ENCODE measurements at regions not wholly inside any gene's neighbourhood (a gene's known extent, or its start where the extent isn't known, plus 50 kb on each side); places are given as distances from the start of the nearest gene placed in this dataset.

- no peaks in the 10 kb centered on the region for H3K27me3 Mint-ChIP-seq (ENCODE audit: low read depth)
- H3K27ac Mint-ChIP-seq: no peak overlapping the region
- DNase-seq: no peak
- H3K9me3 Mint-ChIP-seq: peaks cover 1% of the 10 kb centered on the region
- CTCF ChIA-PET: no interaction called here
- intact Hi-C loops (cut with micrococcal nuclease): no loop called here
- H3K4me3 Mint-ChIP-seq: no peak overlapping the region
- no peaks in the 10 kb centered on the region for H3K4me1 Mint-ChIP-seq (ENCODE audit: low read depth)
- H3K36me3 Mint-ChIP-seq (ENCODE audit: low read depth): no peaks in the 10 kb centered on the region
These were observed 152.4 kb downstream of the BRMS1L start for GRCh38 chr14:35978561-35978960.

GRCh38 chr14:35975814-35976213 is 149.7 kb downstream of the BRMS1L start:
- Mint-ChIP-seq H3K4me3 (no peak overlapping the region), H3K27ac (no peak overlapping the region), H3K4me1 (ENCODE audit: low read depth) (no peaks in the 10 kb centered on the region), H3K36me3 (ENCODE audit: low read depth) (no peaks in the 10 kb centered on the region), H3K9me3 (peaks cover 1% of the 10 kb centered on the region), H3K27me3 (ENCODE audit: low read depth) (no peaks in the 10 kb centered on the region)
- no peak for DNase-seq
- CTCF ChIA-PET: no interaction called here
- intact Hi-C loops (cut with micrococcal nuclease): no loop called here

- DNase-seq: no peak
- intact Hi-C loops (cut with micrococcal nuclease): no loop called here
- CTCF ChIA-PET: interaction anchor here (1.2 kb wide), 1 partner anchor 11 kb away, joined by 3 read pairs; no protein-coding TSS in a partner anchor
These were observed 147.6 kb downstream of the BRMS1L start for GRCh38 chr14:35973770-35974169.

GRCh38 chr14:35971965-35972630 is 146.0 kb downstream of the BRMS1L start:
- Mint-ChIP-seq H3K9me3 (no peaks in the 10 kb centered on the region), H3K27ac (no peak overlapping the region), H3K4me3 (no peak overlapping the region), H3K36me3 (ENCODE audit: low read depth) (no peaks in the 10 kb centered on the region), H3K27me3 (ENCODE audit: low read depth) (peaks cover 2% of the 10 kb centered on the region), H3K4me1 (ENCODE audit: low read depth) (no peaks in the 10 kb centered on the region)
- no peak for DNase-seq
- CTCF ChIA-PET: no interaction called here
- intact Hi-C loops (cut with micrococcal nuclease): no loop called here

More at GRCh38 chr14:35973770-35974169, 147.6 kb downstream of the BRMS1L start:
- Mint-ChIP-seq H3K27me3 (ENCODE audit: low read depth) (peaks cover 2% of the 10 kb centered on the region), H3K36me3 (ENCODE audit: low read depth) (no peaks in the 10 kb centered on the region), H3K4me1 (ENCODE audit: low read depth) (no peaks in the 10 kb centered on the region), H3K27ac (no peak overlapping the region), H3K4me3 (no peak overlapping the region), H3K9me3 (no peaks in the 10 kb centered on the region)

- H3K4me3 Mint-ChIP-seq: no peak overlapping the region
- no peaks in the 10 kb centered on the region for H3K9me3 Mint-ChIP-seq
- no peak for DNase-seq
- CTCF ChIA-PET: no interaction called here
- peaks cover 2% of the 10 kb centered on the region for H3K27me3 Mint-ChIP-seq (ENCODE audit: low read depth)
- no peak overlapping the region for H3K27ac Mint-ChIP-seq
- no peaks in the 10 kb centered on the region for H3K4me1 Mint-ChIP-seq (ENCODE audit: low read depth)
- H3K36me3 Mint-ChIP-seq (ENCODE audit: low read depth): no peaks in the 10 kb centered on the region
- intact Hi-C loops (cut with micrococcal nuclease): loop anchor here (10.0 kb wide), 1 partner anchor 405 kb away; no protein-coding TSS in a partner anchor
These were observed 143.2 kb downstream of the BRMS1L start for GRCh38 chr14:35969310-35969709.

- Mint-ChIP-seq H3K4me3 (no peak overlapping the region), H3K27me3 (ENCODE audit: low read depth) (peaks cover 2% of the 10 kb centered on the region), H3K4me1 (ENCODE audit: low read depth) (no peaks in the 10 kb centered on the region), H3K27ac (no peak overlapping the region), H3K36me3 (ENCODE audit: low read depth) (no peaks in the 10 kb centered on the region), H3K9me3 (no peaks in the 10 kb centered on the region)
- intact Hi-C loops (cut with micrococcal nuclease): loop anchor here (10.0 kb wide), 1 partner anchor 409 kb away; no protein-coding TSS in a partner anchor
- no peak for DNase-seq
- CTCF ChIA-PET: interaction anchor here (2.3 kb wide), 1 partner anchor 104 kb away, joined by 10 read pairs; no protein-coding TSS in a partner anchor
These were observed 139.3 kb downstream of the BRMS1L start for GRCh38 chr14:35965400-35965799.

GRCh38 chr14:35964697-35965286 is 138.7 kb downstream of the BRMS1L start:
- no peak for DNase-seq
- Mint-ChIP-seq H3K9me3 (no peaks in the 10 kb centered on the region), H3K4me3 (no peak overlapping the region), H3K27ac (no peak overlapping the region), H3K36me3 (ENCODE audit: low read depth) (no peaks in the 10 kb centered on the region), H3K4me1 (ENCODE audit: low read depth) (no peaks in the 10 kb centered on the region), H3K27me3 (ENCODE audit: low read depth) (peaks cover under 1% of the 10 kb centered on the region)
- CTCF ChIA-PET: interaction anchor here (2.3 kb wide), 1 partner anchor 105 kb away, joined by 10 read pairs; no protein-coding TSS in a partner anchor
- intact Hi-C loops (cut with micrococcal nuclease): loop anchor here (10.0 kb wide), 1 partner anchor 410 kb away; no protein-coding TSS in a partner anchor

- no peak overlapping the region for H3K27ac Mint-ChIP-seq
- DNase-seq: no peak
- CTCF ChIA-PET: interaction anchor here (2.3 kb wide), 1 partner anchor 106 kb away, joined by 10 read pairs; no protein-coding TSS in a partner anchor
- no peaks in the 10 kb centered on the region for H3K27me3 Mint-ChIP-seq (ENCODE audit: low read depth)
- no peaks in the 10 kb centered on the region for H3K36me3 Mint-ChIP-seq (ENCODE audit: low read depth)
- intact Hi-C loops (cut with micrococcal nuclease): loop anchor here (2.0 to 10.0 kb wide), 2 partner anchors 106 to 412 kb away; no protein-coding TSS in a partner anchor
- no peaks in the 10 kb centered on the region for H3K4me1 Mint-ChIP-seq (ENCODE audit: low read depth)
- no peaks in the 10 kb centered on the region for H3K9me3 Mint-ChIP-seq
- no peak overlapping the region for H3K4me3 Mint-ChIP-seq
These were observed 137.1 kb downstream of the BRMS1L start for GRCh38 chr14:35963209-35963608.

- intact Hi-C loops (cut with micrococcal nuclease): loop anchor here (2.0 to 10.0 kb wide), 2 partner anchors 107 to 413 kb away; no protein-coding TSS in a partner anchor
- CTCF ChIA-PET: no interaction called here
These were observed 135.6 kb downstream of the BRMS1L start for GRCh38 chr14:35961697-35962274.

GRCh38 chr14:35959835-35960234 is 133.7 kb downstream of the BRMS1L start:
- Mint-ChIP-seq H3K36me3 (ENCODE audit: low read depth) (no peaks in the 10 kb centered on the region), H3K4me1 (ENCODE audit: low read depth) (no peaks in the 10 kb centered on the region), H3K9me3 (no peaks in the 10 kb centered on the region), H3K27ac (no peak overlapping the region), H3K27me3 (ENCODE audit: low read depth) (no peaks in the 10 kb centered on the region), H3K4me3 (no peak overlapping the region)
- CTCF ChIA-PET: interaction anchor here (1.0 to 1.4 kb wide), 3 partner anchors 16 to 112 kb away, joined by 3 to 9 read pairs (median 6); no protein-coding TSS in a partner anchor
- no peak for DNase-seq
- intact Hi-C loops (cut with micrococcal nuclease): loop anchor here (10.0 kb wide), 1 partner anchor 415 kb away; no protein-coding TSS in a partner anchor

More at GRCh38 chr14:35961697-35962274, 135.6 kb downstream of the BRMS1L start:
- no peak for DNase-seq
- Mint-ChIP-seq H3K27me3 (ENCODE audit: low read depth) (no peaks in the 10 kb centered on the region), H3K4me3 (no peak overlapping the region), H3K27ac (no peak overlapping the region), H3K36me3 (ENCODE audit: low read depth) (no peaks in the 10 kb centered on the region), H3K4me1 (ENCODE audit: low read depth) (no peaks in the 10 kb centered on the region), H3K9me3 (no peaks in the 10 kb centered on the region)

- intact Hi-C loops (cut with micrococcal nuclease): no loop called here
- no peaks in the 10 kb centered on the region for H3K4me1 Mint-ChIP-seq (ENCODE audit: low read depth)
- no peak overlapping the region for H3K4me3 Mint-ChIP-seq
- H3K27ac Mint-ChIP-seq: no peak overlapping the region
- no peaks in the 10 kb centered on the region for H3K27me3 Mint-ChIP-seq (ENCODE audit: low read depth)
- CTCF ChIA-PET: interaction anchor here (1.0 kb wide), 1 partner anchor 75 kb away, joined by 3 read pairs; no protein-coding TSS in a partner anchor
- no peak for DNase-seq
- H3K36me3 Mint-ChIP-seq (ENCODE audit: low read depth): no peaks in the 10 kb centered on the region
- no peaks in the 10 kb centered on the region for H3K9me3 Mint-ChIP-seq
These were observed 132.4 kb downstream of the BRMS1L start for GRCh38 chr14:35958499-35958898.

- Mint-ChIP-seq H3K4me1 (ENCODE audit: low read depth) (no peaks in the 10 kb centered on the region), H3K27me3 (ENCODE audit: low read depth) (no peaks in the 10 kb centered on the region), H3K27ac (no peak overlapping the region), H3K36me3 (ENCODE audit: low read depth) (no peaks in the 10 kb centered on the region), H3K9me3 (no peaks in the 10 kb centered on the region), H3K4me3 (no peak overlapping the region)
- CTCF ChIA-PET: interaction anchor here (0.6 to 1.9 kb wide), 2 partner anchors 12 to 75 kb away, joined by 3 to 7 read pairs; no protein-coding TSS in a partner anchor
- no peak for DNase-seq
- intact Hi-C loops (cut with micrococcal nuclease): no loop called here
These were observed 130.4 kb downstream of the BRMS1L start for GRCh38 chr14:35956376-35957085.
